Omental fat pad (tissue), 3 donors: ENCODE measurements at regions not wholly inside any gene's neighbourhood (a gene's known extent, or its start where the extent isn't known, plus 50 kb on each side); places are given as distances from the start of the nearest gene placed in this dataset.

Source experiments
- ATAC-seq: fragments of 150-250 bp; one replicate; pipeline ENCODE4 v1.9.1; 2016; ENCODE audit warnings: mild to moderate bottlenecking, moderate library complexity; ENCODE audit not compliant: low FRiP score
- DNase-seq: peaks from one replicate; pipeline ENCODE4 v3.0.0-alpha.2; 2019; ENCODE audit warnings: low spot score
- CTCF ChIP-seq, 3 donors: fragments of 450-650 bp; IDR thresholded peaks; one replicate each; pipeline ENCODE4 v1.5.1; 2016 to 2017; ENCODE audit warnings: antibody characterized with exemption in 3 of 3, mild to moderate bottlenecking in 3 of 3, moderate library complexity in 2 of 3

DNA sequence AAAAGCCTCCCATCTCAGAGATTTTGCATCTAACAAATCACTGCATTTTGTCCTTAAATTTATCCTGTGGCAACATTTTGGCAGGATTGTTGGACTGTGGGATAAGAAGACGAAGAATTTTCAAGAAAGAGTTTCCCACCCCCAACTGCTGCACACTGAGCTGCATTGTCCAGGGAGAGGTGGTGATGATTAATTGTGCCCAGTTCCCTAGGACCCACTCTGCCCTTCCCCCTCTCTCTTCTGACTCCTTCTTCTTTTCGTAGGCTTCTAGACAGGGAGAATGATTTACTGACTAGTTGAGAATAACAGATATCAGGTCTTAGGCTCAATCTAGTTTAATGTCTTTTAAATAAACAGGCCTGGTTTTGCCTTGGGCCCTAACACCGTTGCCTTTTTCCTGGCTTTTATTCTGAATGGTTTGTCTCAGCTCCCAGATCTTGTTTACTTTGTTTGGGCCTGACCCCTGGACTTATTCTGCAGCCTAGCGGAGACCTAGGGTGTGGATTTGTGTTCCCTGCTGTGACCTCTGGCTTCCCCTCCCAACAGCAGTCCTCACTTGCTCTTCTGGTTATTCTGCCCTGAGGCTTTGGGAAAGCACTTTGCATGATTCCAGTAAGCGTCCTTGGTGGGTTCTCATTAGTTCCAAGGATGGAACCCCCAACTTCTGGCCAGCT, 233.3 kb downstream of the INSIG2 start:
- no peak for DNase-seq
- ATAC-seq = no peak
- TF ChIP-seq CTCF (IDR thresholded peaks at IDR 0.05) = no peak

DNA sequence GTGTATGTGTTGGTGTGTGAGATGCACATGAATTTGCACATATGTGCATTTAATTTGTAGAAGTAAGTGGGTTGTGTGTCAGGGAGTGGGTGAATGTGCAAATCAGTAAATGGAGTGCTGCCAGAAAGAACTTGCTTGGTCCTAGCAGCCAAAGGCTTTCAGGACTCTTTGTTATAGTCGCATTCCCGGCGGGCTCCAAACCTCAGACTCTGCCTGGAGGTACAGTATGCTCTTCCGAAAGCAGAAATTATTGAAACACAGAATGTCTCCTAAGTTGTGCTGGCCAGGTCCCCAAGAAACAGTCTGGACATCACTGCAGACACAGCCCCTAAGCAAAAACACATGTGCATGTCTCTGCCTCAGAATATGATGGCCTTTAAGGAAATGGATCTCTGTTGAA, 232.4 kb downstream of the INSIG2 start:
- DNase-seq = no peak
- no peak for ATAC-seq
- no peak for TF ChIP-seq CTCF (IDR thresholded peaks at IDR 0.05)

- DNase-seq = no peak
- no peak for TF ChIP-seq CTCF (IDR thresholded peaks at IDR 0.05)
- ATAC-seq = no peak
Observed at GRCh38 chr2:118320196-118320595, 231.9 kb downstream of the INSIG2 start.

DNA sequence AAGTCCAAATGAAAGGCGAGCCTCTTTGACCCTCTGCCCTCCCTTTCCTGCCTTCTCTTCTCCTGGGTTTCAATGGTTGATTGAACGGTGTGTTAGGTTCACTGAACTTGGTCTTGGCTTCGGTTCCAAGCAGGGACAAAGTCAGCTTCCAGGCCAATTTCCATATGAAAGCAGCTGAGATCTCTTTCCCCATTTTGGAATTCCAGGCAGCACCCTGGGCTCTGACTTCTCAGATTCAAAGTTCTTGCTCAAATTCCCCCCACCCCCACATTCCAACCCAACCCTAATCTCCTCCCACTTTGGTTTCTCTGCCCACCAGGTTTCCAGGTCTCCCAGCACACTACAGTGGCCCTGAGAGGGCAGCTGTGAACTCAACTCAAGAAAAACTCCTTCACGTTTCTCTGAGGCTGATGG, 231.0 kb downstream of the INSIG2 start:
- no peak for DNase-seq
- no peak for TF ChIP-seq CTCF (IDR thresholded peaks at IDR 0.05)
- ATAC-seq = no peak

GRCh38 chr2:118315606-118316005, 227.3 kb downstream of the INSIG2 start:
- TF ChIP-seq CTCF (IDR thresholded peaks at IDR 0.05) = no peak
- no peak for DNase-seq
- no peak for ATAC-seq

DNA sequence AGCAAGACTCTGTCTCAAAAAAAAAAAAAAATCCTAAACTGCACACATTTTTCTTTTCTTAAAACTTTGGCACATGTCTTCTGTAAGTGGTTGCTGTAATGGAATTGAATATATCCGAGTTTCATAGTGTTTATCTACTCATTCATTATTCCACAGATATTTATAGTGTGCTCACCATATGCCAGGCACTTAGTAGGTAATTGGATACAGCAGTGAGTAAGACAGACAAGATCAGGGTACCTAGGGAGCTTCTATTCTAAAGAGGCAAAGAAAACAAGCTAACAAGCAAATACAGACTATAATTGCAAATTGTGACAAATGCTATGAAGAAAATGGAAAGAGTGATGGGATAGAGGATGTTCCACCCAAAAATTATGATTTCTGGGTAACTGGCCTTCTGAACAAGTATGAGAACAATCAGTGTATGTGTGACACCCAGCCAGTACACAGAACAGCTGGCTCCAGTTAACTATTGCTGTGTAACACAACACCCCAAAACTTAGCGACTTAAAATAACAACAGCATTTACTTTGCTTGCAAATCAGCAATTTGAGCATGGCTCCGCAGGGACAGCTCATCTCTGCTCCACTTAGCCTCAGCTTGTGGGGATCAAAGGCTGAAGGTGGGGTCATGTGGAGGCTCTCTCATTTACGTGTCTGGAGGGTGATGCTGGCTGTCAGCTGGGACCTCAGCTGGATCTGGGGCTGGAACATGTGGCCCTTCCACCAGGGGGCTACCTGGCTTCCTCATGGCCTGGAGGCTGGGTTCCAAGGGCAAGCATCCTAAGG, 224.9 kb downstream of the INSIG2 start:
- DNase-seq (no peak), ATAC-seq (no peak)
- TF ChIP-seq CTCF (IDR thresholded peaks at IDR 0.05) = no peak
